Prostate gland (tissue), 2 donors: ENCODE measurements at regions not wholly inside any gene's neighbourhood (a gene's known extent, or its start where the extent isn't known, plus 50 kb on each side); places are given as distances from the start of the nearest gene placed in this dataset.

Experiments
- CTCF ChIP-seq, 4 experiments: fragments of 200-600 bp in 2 of 4; fragments of 450-650 bp in 2 of 4; sonication (generic) in 2 of 4; IDR thresholded peaks; 1 replicate in 3 of 4; 2 replicates in 1 of 4; pipeline ENCODE4 v1.5.1; 2016 to 2019; ENCODE audit warnings: antibody characterized with exemption in 4 of 4, mild to moderate bottlenecking in 2 of 4, moderate library complexity in 2 of 4
- POLR2A ChIP-seq: fragments of 450-650 bp; IDR thresholded peaks from one replicate; pipeline ENCODE4 v1.6.1; 2016; ENCODE audit warnings: antibody characterized with exemption, mild to moderate bottlenecking

GRCh38 chr11:92822410-92822809, 147.0 kb upstream of the MTNR1B start:
- TF ChIP-seq CTCF (IDR thresholded peaks at IDR 0.05), result no peak
- no peak for TF ChIP-seq POLR2A
